GM20000 (cell line): ENCODE measurements at regions not wholly inside any gene's neighbourhood (a gene's known extent, or its start where the extent isn't known, plus 50 kb on each side); places are given as distances from the start of the nearest gene placed in this dataset.

Experiments
- DNase-seq: peaks from one replicate; pipeline ENCODE4 v3.0.0; 2012; ENCODE audit warnings: low spot score
- TF ChIP-seq, protein P1 (sequence below): IDR thresholded peaks from 2 replicates; pipeline ENCODE4 v1.5.1; 2012; ENCODE audit warnings: mild to moderate bottlenecking, control low read depth; ENCODE audit errors: extremely low read depth, missing control alignments

DNA sequence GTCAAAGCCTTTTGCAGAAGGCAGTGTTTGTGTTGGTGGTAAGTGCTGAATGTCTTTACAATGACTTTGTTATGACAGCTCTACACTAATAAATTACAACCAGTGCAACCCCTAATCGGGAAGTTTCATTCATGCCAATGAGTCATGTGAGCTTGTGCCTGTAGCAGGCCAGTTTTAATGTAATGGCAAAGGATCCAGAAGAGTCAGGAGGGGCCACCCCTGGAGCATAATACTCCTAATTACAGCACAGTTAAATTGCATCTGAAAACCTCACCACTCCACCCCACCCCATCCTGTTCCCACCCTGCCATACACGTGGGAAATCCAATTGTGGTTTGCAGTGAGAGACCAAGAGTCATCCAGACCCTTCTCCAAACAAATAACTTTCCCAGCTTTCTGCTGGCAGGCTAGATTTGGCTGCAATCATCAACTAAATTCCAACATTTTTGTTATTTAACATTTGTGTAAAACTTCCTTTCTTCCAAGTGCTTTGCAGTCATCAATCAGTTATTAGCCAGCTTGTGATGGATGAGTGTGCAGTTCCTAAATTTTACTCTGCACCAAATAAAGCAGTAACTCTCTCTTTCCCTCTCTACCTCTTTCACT, 277.3 kb upstream of the FAT3 start:
- TF ChIP-seq, protein P1, sequence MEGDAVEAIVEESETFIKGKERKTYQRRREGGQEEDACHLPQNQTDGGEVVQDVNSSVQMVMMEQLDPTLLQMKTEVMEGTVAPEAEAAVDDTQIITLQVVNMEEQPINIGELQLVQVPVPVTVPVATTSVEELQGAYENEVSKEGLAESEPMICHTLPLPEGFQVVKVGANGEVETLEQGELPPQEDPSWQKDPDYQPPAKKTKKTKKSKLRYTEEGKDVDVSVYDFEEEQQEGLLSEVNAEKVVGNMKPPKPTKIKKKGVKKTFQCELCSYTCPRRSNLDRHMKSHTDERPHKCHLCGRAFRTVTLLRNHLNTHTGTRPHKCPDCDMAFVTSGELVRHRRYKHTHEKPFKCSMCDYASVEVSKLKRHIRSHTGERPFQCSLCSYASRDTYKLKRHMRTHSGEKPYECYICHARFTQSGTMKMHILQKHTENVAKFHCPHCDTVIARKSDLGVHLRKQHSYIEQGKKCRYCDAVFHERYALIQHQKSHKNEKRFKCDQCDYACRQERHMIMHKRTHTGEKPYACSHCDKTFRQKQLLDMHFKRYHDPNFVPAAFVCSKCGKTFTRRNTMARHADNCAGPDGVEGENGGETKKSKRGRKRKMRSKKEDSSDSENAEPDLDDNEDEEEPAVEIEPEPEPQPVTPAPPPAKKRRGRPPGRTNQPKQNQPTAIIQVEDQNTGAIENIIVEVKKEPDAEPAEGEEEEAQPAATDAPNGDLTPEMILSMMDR, result no peak
- DNase-seq, result no peak

DNA sequence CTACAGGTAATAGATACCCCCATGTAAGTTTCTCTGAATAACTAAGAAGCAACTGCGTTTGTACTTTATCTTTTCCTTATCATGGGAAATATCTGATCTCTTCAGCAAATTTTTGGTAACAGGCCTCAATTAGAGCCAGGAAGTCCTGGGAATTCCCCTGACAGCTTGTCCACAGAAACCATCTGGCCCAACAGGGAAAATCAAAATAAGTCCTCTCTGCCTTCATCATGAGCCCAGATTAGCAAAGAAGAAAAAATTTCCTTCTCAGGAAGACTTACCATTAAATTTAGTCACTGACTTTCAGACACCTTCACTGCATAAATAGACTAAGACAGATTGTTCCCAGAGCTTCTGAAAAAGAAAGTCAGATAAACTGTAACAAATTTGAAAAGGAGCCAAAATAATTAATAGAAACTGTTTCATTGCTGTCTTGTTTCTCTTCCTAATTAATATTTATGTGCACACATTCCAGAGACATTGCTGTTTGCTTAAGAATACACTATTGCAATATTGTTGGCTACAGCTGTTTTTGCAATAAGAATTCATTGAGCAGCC, 278.1 kb upstream of the FAT3 start:
- TF ChIP-seq, protein P1, result no peak
- DNase-seq, result no peak

DNA sequence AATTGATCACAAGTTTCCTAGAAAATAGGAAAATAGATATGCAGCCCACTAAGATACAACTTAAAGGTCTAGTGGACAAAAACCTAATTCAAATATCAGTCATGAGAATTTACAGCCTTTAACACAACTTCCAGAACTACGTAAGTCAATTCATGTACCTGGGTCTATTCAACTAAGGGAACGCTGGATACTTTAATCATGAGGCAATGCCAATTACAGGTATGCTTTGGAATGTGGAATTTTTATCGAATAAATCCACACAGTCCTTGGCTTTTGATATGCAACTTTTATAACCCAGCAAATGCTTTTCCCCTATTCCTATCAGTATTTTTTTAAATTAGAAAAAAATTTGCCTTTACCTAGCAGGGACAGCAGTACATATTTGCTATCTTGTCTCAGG, 289.5 kb upstream of the FAT3 start:
- TF ChIP-seq, protein P1, result no peak
- DNase-seq, result no peak

DNA sequence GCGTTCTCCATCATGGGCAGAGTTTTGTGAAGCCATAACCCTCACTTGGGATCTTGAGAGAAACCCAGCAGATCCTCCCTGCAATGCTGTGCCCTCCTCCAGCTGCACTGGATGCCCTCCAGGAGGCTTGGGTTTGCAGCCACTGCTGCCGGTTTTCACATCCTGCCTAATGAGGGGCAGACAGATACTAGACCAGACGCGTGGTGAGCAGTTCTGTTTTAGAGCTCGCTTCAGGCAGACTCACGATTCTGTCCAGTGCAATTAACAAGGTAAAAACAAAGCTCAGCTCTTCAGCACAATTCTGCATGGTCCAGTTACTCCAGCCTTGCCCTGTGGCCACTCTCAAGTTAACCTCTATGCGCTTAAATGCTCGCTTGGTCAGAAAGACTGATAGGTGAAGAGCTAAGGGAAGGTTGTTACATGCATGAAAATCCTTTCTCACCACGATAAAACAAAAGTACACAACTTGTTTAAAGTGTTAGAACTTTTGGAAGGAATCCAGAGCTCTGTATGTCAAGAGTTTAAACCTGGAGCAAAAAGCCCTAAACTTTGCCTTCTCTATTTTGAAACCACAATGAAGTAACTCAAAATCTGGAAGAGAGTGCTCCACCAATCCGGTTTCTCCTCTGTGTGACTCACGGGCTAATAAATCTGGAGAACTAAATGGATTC, 292.3 kb upstream of the FAT3 start:
- DNase-seq, result no peak
- TF ChIP-seq, protein P1, result no peak

DNA sequence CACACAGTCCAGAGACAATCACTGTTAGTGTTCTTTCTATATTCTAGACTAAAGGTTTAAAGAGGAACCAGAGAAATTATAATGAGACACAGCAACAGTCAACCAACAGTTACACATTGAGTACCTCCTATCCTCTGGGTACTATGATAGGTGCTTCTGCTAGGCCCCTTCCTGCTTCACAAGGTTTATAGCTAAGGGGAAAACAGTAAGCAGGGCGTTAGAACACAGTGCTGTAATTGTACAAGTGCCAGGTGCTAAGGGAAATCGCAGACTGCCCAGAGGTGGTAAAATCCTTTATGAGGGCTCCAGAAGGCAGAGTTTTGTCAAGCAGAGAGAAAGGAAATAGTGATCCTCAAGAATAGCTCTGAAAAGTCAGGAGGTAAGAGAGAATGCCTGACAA, 297.2 kb upstream of the FAT3 start:
- TF ChIP-seq, protein P1, result no peak

DNA sequence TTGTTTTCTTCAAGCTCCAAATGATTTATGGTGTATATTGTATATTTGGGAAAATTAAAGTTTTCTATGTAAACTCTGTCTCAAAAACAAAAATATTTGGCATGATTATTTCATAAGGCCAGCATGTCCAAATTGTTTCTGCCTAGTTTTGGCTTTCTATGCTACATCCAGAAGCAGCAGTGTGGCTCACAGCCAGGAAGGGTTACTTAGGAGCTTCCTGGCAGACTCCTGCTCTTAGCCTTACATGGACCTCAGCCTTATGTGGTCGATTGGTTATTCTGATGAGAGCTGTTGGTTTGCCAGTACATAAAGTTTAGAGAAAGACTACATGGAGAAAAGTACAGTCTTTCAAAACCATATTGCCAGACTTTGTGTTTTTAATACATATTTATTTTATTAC, 297.7 kb upstream of the FAT3 start:
- TF ChIP-seq, protein P1, result no peak
- DNase-seq, result no peak

More for the DNA sequence above, 297.2 kb upstream of the FAT3 start:
- no peak for DNase-seq

DNA sequence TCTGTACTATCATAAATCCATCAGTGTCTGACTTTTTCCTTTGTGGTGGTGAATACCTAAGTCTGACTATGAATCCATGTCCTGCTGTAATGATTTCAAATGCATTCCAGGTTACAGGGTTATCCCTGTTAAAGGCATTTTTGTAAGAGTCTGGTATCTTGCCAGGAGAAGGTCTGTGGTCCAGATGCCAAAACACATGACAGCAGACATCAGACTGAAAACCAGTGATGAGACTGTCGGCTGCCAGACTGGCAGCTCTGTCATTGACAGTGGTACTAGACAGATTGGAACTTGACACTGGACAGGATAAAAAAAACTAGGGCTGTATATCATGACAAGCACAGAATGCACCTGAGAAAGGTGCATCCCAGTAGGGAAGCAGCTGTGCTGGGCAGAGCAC, 301.8 kb upstream of the FAT3 start:
- TF ChIP-seq, protein P1, result no peak
- DNase-seq, result no peak
